Adipocyte (in vitro differentiated cells): ENCODE measurements at regions not wholly inside any gene's neighbourhood (a gene's known extent, or its start where the extent isn't known, plus 50 kb on each side); places are given as distances from the start of the nearest gene placed in this dataset.
A peak's percentile ranks its signal among the peaks of the same experiment; 100 is the strongest.

ENCODE experiments used
- DNase-seq: peaks from one replicate; pipeline ENCODE4 v3.0.0-alpha.2; 2015; ENCODE audit warnings: low read depth
- H3K27me3 ChIP-seq: replicated peaks from 2 replicates; pipeline ENCODE4 v1.7.0; 2013; ENCODE audit warnings: mild to moderate bottlenecking, low read length, moderate library complexity; ENCODE audit not compliant: control insufficient read depth, insufficient read depth
- H3K36me3 ChIP-seq: 2 replicates; pipeline ENCODE4 v1.7.0; 2013; ENCODE audit warnings: low read length, mild to moderate bottlenecking, moderate library complexity; ENCODE audit not compliant: control insufficient read depth, insufficient read depth, severe bottlenecking
- H3K4me1 ChIP-seq: 2 replicates; pipeline ENCODE4 v1.7.0; 2013; ENCODE audit warnings: mild to moderate bottlenecking, low read length, moderate library complexity; ENCODE audit not compliant: control insufficient read depth, insufficient read depth
- H3K4me3 ChIP-seq: 2 replicates; pipeline ENCODE4 v1.7.0; 2013; ENCODE audit warnings: mild to moderate bottlenecking, low read length, moderate library complexity
- H3K9ac ChIP-seq: 2 replicates; pipeline ENCODE4 v1.7.0; 2013; ENCODE audit warnings: mild to moderate bottlenecking, low read length, moderate library complexity
- H3K9me3 ChIP-seq: 2 replicates; pipeline ENCODE4 v1.7.0; 2013; ENCODE audit warnings: mild to moderate bottlenecking, low read length, moderate library complexity; ENCODE audit not compliant: control insufficient read depth

- no peak for DNase-seq
Measured at GRCh38 chr1:82451191-82451590, 650.5 kb downstream of the ADGRL2 start.

GRCh38 chr1:82449506-82450057 lies 648.8 kb downstream of the ADGRL2 start:
- peaks cover 20% of the 10 kb centered on the region for H3K4me1 ChIP-seq
- H3K9me3 ChIP-seq = peaks cover 17% of the 10 kb centered on the region
- H3K9ac ChIP-seq = no peak overlapping the region
- no peaks in the 10 kb centered on the region for H3K36me3 ChIP-seq
- no peak overlapping the region for H3K4me3 ChIP-seq
- peak; percentile 76 for DNase-seq
- no peaks in the 10 kb centered on the region for H3K27me3 ChIP-seq

More at GRCh38 chr1:82451191-82451590, 650.5 kb downstream of the ADGRL2 start:
- no peak overlapping the region for H3K4me3 ChIP-seq
- no peak overlapping the region for H3K9ac ChIP-seq
- peaks cover 10% of the 10 kb centered on the region for H3K4me1 ChIP-seq
- no peaks in the 10 kb centered on the region for H3K36me3 ChIP-seq
- H3K27me3 ChIP-seq = no peaks in the 10 kb centered on the region
- H3K9me3 ChIP-seq = peaks cover 17% of the 10 kb centered on the region

- Histone ChIP-seq H3K4me3 (peak overlapping the region; percentile 64), H3K4me1 (peaks cover 20% of the 10 kb centered on the region), H3K36me3 (no peaks in the 10 kb centered on the region), H3K27me3 (no peaks in the 10 kb centered on the region), H3K9me3 (peaks cover 8% of the 10 kb centered on the region), H3K9ac (no peak overlapping the region)
- no peak for DNase-seq
Measured at GRCh38 chr1:82446955-82447354, 646.2 kb downstream of the ADGRL2 start.

DNA sequence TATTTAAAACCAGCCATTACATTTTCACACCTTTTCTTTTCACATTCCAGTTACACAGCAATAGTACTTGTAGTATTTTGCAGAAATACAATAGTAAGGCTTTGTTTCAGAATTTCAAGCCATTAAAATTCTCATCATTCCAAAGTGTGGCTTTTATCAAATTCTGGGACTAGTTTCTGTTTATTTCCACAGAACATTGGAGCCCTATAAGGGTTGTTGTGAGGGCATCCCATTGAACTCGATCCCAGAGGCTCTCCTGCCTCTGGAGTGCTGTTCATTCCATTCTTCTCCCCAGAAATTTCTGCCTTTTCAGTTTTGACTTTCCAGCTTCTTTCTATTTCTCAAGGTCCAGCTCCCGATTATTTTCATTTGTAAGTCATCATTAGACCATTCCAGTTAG lies 645.5 kb downstream of the ADGRL2 start:
- no peaks in the 10 kb centered on the region for H3K36me3 ChIP-seq
- peaks cover 1% of the 10 kb centered on the region for H3K9me3 ChIP-seq
- peak overlapping the region; percentile 64 for H3K4me3 ChIP-seq
- peak overlapping the region; percentile 19 for H3K9ac ChIP-seq
- H3K27me3 ChIP-seq = no peaks in the 10 kb centered on the region
- H3K4me1 ChIP-seq = peaks cover 20% of the 10 kb centered on the region
- peak; percentile 61 for DNase-seq

DNA sequence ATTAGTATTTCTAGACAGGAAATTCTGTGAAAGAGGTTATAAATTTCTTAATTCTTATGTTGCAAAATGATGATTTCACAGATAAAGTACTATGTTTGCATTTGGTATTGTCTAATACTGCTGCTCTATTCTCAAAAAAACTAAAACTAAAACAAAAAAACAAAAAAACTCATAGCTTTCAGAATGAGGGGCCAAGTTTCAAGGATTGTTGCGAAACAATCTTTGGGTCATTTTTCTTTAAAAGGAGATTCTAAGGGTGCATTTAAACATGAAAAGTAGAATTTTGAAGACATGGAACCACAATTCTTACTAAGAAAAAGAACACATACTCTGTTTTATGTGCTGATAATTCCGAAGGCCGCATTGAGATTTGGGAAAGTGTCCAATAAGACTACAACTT lies 645.1 kb downstream of the ADGRL2 start:
- H3K36me3 ChIP-seq = no peaks in the 10 kb centered on the region
- peak; percentile 73 for DNase-seq
- H3K9me3 ChIP-seq = no peaks in the 10 kb centered on the region
- peak overlapping the region; percentile 19 for H3K9ac ChIP-seq
- H3K27me3 ChIP-seq = no peaks in the 10 kb centered on the region
- peak overlapping the region; percentile 64 for H3K4me3 ChIP-seq
- peaks cover 20% of the 10 kb centered on the region for H3K4me1 ChIP-seq

- no peaks in the 10 kb centered on the region for H3K9me3 ChIP-seq
- H3K4me3 ChIP-seq = no peak overlapping the region
- H3K27me3 ChIP-seq = no peaks in the 10 kb centered on the region
- H3K4me1 ChIP-seq = peaks cover 20% of the 10 kb centered on the region
- H3K9ac ChIP-seq = peak overlapping the region; percentile 8
- H3K36me3 ChIP-seq = no peaks in the 10 kb centered on the region
- DNase-seq = no peak
Measured at GRCh38 chr1:82445132-82445531, 644.4 kb downstream of the ADGRL2 start.

DNA sequence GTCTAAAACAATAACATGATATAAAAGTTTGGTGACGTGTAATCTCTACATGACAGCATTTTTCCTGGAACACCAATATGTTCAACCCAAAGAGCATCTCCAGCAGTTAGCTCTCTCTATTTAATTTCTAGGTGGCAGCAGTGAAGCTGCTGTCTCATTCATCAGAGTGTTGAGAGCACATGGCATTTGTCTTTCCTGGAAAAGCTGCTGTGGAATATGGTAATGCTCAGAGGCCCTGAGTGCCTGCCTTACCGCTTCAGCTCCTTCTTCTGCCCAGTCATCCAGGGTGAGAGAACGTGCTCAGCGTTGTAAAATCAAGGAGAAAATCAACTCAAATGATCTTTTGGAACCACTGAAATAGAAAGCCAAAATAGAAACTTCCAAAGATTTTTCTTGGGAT lies 640.7 kb downstream of the ADGRL2 start:
- DNase-seq = no peak
- no peaks in the 10 kb centered on the region for H3K27me3 ChIP-seq
- H3K4me3 ChIP-seq = no peak overlapping the region
- peaks cover 12% of the 10 kb centered on the region for H3K4me1 ChIP-seq
- no peaks in the 10 kb centered on the region for H3K36me3 ChIP-seq
- no peak overlapping the region for H3K9ac ChIP-seq
- H3K9me3 ChIP-seq = no peaks in the 10 kb centered on the region

GRCh38 chr1:82423174-82423815 lies 622.6 kb downstream of the ADGRL2 start:
- Histone ChIP-seq H3K9ac (no peak overlapping the region), H3K4me1 (no peaks in the 10 kb centered on the region), H3K27me3 (no peaks in the 10 kb centered on the region), H3K36me3 (no peaks in the 10 kb centered on the region), H3K9me3 (no peaks in the 10 kb centered on the region), H3K4me3 (no peak overlapping the region)
- DNase-seq = peak; percentile 53

DNA sequence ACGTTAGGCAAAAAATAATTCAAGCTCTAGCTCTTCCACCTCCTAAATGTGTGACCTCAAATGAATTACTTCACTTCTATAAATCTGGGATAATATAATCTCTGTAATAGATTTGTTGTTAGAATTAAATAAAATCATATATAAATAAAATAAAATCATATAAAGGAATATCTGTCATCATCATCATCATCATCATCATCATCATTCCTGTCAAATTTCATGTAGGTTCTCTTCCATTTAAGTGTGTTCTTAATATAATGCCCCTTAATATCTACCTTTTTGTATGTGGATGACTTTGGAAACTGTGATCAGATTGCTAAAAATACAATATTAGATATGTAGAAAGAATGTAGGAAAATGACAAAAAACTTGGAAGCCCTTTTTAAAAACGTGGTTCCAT lies 621.0 kb downstream of the ADGRL2 start:
- Histone ChIP-seq H3K27me3 (no peaks in the 10 kb centered on the region), H3K4me1 (no peaks in the 10 kb centered on the region), H3K4me3 (no peak overlapping the region), H3K9me3 (no peaks in the 10 kb centered on the region), H3K36me3 (no peaks in the 10 kb centered on the region), H3K9ac (no peak overlapping the region)
- no peak for DNase-seq

DNA sequence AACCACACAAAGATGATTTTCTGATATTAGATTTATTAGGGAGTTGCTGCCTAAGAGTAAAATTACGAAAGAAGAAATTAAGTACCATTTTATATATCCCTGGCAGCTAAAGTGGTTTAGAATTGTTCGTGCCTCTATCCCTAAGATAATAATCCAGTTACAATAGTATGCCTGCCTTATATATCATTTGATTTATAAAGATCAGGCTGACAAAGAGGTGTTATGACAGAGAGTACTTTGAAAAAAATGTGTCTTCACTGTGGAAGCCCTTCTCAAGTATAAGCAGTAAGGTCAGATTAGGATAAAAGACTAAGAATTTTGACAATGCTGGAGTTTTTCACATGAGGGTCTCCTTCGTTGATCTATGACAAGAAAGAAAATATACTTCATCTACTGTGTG lies 619.9 kb downstream of the ADGRL2 start:
- no peaks in the 10 kb centered on the region for H3K27me3 ChIP-seq
- H3K9me3 ChIP-seq = no peaks in the 10 kb centered on the region
- H3K9ac ChIP-seq = no peak overlapping the region
- no peaks in the 10 kb centered on the region for H3K4me1 ChIP-seq
- DNase-seq = no peak
- no peak overlapping the region for H3K4me3 ChIP-seq
- no peaks in the 10 kb centered on the region for H3K36me3 ChIP-seq

GRCh38 chr1:82411605-82412004 lies 610.9 kb downstream of the ADGRL2 start:
- H3K36me3 ChIP-seq = no peaks in the 10 kb centered on the region
- H3K4me1 ChIP-seq = no peaks in the 10 kb centered on the region
- no peaks in the 10 kb centered on the region for H3K27me3 ChIP-seq
- no peak overlapping the region for H3K9ac ChIP-seq
- H3K9me3 ChIP-seq = no peaks in the 10 kb centered on the region
- DNase-seq = no peak
- no peak overlapping the region for H3K4me3 ChIP-seq

GRCh38 chr1:82405333-82405732 lies 604.6 kb downstream of the ADGRL2 start:
- Histone ChIP-seq H3K36me3 (no peaks in the 10 kb centered on the region), H3K9ac (no peak overlapping the region), H3K4me3 (no peak overlapping the region), H3K9me3 (no peaks in the 10 kb centered on the region), H3K4me1 (no peaks in the 10 kb centered on the region), H3K27me3 (no peaks in the 10 kb centered on the region)
- DNase-seq = no peak
